CD4-positive, alpha-beta T cell treated with Interleukin-4 for 4 hours (primary cell): ENCODE measurements at regions not wholly inside any gene's neighbourhood (a gene's known extent, or its start where the extent isn't known, plus 50 kb on each side); places are given as distances from the start of the nearest gene placed in this dataset.
"Not testable (repeated sequence)": the region's sequence is repeated elsewhere in the genome, so short reads cannot be mapped to it uniquely, and the experiment has no call there.

Experiments used
- DNase-seq: peaks from one replicate; pipeline ENCODE4 v3.0.0-alpha.2; 2020

DNA sequence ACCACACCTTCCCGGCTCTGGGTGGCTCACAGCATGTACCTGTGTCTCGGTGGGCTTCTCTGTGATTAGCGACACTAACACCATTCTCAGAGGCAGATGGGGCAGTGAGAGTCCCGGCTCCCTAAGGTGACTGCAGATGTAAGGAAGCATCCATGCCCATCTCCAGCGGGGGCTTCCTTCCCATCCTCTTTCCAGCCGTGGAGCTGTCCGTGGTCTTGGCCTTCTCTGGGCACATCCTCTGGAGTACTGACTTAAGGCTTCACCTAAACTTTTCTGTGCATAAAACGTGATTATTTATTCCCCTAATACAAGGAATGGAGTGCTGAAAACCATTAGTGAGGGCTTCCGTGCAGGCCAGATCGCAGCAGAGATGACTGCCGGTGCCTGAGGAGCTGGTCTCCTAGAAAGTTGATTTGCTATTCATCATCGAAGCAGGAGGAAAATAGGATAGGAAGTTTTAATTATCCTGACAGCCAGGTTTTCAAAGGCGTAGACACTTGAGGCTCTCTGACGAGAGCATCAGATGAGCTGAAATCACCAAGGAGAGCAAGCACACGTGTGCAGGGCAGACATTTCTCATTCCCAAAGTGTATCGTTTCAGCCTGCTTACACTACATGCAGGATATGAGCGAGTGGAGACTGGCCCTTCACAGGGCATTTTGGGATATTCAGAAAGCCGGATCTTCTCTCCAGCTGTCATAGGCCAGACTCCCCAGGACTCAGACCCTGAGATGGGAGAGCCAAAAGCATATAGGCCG lies 186.1 kb upstream of the SALL3 start:
- no peak for DNase-seq

DNA sequence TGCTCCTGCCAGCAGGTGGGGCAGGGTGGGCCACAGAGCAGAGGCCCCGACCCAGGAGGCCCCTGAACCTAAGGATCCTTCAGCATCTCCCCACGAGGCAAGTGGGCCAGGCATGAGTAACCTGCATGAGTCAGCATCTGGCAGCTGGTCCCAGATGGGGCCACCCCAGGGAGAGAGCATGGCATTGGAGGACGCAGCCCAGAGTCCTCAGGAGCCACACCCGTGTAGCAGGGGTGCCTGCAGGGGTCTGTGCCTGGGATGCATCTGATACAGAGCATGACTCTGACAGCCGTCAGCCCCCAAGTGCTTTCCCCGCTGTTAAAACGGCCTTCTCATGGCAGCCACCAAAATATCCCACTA lies 185.6 kb upstream of the SALL3 start:
- no peak for DNase-seq

DNA sequence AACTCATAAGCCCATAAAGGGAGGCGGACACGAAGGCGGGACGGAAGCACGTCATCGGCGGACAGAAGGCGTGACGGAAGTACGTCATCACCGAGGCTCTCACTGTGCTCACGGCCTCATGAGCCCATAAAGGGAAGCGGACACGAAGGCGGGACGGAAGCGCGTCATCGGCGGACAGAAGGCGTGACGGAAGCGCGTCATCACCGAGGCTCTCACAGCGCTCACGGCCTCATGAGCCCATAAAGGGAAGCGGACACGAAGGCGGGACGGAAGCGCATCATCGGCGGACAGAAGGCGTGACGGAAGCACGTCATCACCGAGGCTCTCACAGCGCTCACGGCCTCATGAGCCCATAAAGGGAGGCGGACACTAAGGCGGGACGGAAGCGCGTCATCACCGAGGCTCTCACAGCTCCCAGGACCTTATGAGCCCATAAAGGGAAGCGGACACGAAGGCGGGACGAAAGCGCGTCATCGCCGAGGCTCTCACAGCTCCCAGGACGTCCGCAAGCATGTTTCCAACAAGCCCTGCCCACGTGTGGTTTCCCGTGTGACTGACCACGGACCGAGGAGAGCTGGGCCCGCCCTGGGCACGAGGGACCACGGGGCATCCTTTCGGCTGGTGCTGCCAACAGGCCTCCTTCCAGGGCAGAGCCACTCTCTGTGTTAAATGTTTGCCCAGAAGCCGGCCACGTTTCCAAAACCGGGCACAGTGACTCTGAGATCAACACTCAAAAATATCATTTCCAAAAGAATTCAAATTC lies 182.7 kb upstream of the SALL3 start:
- DNase-seq, result no peak

DNA sequence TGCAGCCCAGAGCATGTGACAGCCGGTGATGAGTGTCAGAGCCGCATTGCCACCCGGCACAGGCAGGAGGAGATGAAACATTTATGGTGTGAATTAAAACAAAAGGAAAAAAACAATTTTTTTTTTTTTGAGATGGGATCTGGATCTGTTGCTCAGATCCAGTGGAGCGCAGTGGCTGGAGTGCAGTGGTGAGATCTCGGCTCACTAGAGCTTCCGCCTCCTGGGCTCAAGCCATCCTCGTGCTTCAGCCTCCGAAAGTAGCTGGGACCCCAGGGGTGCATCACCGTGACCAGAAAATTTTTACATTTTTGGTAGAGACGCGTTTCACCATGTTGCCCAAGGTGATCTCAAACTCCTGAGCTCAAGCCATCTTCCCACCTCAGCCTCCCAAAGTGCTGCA lies 182.1 kb upstream of the SALL3 start:
- no peak for DNase-seq

DNA sequence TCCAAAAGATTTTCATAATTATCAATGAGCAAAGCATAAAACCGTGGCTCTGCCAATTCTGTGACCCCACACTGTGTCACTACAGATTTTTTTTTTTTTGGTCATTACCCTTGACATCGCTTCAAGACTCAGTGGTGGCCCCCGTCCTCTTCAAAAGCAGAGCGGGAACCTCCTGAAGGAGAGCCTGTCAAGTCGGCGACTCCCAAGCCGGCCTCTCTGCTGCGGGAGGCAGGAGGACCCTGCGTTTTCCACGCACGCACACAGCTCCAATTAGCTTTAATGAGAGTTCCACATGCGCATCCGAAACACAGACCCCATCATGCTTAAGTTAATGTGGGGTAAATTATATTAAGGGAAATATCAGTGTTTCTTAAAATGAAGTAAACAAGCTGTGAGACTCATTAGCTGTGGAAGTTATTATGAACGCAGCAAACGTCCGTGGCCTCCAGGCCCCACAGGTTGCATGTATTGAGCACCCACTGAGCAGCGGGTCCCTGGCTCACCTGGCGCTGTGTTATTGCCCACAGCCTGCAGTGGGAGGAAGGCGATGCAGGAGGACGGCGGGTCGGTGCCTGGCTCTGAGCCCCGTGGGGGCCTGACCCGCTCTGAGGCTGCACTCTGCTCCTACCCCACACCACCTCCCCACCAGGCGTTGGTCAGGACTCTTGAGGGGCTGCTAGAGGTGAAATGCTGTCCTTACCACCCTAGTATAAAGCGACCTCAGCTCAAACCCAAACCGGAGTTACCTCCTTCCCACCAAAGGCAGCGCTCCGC lies 181.0 kb upstream of the SALL3 start:
- no peak for DNase-seq

DNA sequence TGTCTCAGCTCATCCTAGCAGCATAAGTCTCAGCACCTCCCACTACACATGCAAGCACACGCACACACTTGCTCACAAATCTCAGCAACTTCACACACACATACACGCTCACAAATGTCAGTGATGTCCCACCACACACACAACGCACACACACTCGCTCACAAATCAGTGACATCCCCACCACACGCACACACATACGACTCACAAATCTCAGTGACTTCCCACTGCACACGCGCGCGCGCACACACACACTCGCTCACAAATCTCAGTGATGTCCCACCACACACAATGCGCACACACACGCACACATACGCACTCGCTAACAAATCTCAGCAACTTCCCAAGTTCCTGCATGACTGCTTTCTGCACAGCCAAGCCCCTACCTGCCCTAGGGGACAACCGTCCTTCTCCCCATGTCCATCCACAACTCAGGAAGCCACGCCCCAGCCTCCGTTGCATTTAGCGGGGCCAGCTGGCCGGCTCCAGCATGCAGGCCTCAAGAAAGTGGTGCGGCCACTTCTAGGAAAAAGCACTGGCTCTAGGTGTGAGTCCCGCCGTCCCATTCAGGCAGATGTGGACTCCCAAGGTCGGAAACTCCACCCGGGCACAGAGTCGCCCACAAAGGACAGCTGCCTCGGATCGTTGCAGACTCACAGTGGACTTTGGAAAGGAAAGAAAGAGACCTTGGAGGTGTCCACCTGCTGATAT lies 180.1 kb upstream of the SALL3 start:
- no peak for DNase-seq

DNA sequence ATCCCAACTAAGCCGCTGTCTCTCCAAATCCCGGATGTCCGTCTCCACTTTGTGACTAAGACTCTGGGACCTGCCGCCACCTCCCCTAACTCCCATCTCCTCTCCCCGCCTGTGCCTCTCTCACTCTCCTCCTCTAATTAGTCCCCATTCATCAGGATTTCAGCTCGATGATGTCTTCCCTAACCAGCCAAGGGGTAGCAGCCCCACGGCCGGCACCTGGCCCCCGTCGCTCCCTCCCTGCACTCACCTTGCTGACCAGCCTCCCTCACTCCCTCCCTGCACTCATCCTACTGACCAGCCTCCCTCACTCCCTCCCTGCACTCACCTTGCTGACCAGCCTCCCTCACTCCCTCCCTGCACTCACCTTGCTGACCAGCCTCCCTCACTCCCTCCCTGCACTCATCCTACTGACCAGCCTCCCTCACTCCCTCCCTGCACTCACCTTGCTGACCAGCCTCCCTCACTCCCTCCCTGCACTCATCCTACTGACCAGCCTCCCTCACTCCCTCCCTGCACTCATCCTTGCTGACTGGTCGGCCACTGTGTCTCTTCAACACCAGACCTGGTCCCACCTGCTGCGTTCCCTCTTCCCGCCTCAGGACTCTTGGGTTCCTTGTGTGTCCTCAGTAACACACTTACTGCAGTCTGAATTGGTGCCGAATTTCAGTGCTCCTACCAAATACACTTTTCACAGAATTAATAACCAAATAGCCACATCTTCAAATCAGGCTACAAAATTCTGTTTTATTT lies 179.3 kb upstream of the SALL3 start:
- DNase-seq, result not testable (repeated sequence)

DNA sequence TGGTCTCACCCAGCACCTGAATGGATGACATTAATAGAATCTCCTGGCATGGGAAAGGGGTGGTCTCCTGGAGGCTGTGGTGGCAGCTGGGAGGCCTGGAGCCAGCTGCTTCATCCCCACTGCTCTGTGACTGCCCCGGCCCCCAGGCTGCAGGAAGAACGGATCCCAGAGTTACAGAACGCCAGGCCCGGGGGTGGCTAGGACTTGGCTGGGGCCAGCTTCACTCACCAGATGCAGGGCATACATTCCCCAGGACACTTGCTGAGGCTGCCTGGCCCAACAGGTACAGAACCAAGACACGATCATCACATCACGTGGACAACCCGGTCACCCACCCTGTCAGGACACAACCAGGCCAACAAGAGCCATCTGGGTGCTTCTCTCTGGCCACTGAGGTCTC lies 178.6 kb upstream of the SALL3 start:
- DNase-seq, result no peak

DNA sequence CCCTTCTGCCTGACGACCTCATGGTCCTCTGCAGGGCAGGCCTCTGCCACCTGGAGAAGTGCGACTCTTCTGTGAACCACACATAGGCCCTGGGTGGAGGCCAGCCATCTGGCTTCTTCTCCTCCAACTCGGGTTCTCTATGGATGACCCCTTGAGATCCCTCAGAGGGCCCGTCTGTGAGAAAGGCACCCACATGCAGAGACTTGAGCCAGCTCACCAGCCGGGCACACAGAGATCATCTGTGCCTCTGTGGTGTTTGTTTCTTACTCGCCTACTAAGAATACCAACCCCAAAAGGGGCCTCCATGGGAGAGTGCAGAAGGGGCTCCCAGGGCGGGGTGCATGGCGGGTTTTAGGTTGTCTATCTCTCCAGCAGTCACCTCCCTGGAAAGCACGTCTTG lies 176.5 kb upstream of the SALL3 start:
- no peak for DNase-seq

DNA sequence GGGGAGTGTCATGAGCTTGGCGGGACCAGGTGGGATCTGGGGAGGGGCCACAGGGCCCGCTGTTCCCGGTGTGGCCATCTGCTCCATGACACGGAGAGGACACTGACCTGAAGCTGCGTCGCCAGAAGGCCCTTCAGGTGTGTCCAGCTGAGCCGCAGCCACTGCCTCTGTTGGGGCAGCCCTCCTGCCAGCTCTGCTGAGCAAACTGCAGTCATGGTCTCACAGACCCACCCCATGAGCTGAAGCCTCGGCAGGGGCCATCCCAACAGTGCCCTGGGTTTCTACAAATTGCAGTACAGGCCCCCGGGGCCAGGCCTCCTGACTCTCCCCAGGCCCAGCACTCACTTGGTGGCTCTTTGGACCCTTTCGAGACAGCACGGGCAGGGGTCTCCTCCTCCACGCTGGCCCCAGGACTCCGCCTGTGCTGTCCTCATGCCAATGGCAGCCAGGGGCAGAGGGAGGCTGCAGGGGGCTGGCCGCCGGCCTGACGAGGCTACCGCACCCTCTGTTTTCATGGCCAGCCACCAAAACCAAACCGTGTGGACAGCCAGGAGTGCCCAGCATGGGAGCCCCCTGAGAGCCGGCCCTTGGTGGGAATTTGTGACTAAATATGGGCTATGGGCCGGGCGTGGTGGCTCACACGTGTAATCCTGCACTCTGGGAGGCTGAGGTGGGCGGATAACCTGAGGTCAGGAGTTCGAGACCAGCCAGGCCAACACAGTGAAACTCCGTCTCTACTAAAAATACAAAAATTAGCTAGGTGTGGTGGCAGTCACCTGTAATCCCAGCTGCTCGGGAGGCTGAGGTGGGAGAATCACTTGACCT lies 175.2 kb upstream of the SALL3 start:
- DNase-seq, result no peak

DNA sequence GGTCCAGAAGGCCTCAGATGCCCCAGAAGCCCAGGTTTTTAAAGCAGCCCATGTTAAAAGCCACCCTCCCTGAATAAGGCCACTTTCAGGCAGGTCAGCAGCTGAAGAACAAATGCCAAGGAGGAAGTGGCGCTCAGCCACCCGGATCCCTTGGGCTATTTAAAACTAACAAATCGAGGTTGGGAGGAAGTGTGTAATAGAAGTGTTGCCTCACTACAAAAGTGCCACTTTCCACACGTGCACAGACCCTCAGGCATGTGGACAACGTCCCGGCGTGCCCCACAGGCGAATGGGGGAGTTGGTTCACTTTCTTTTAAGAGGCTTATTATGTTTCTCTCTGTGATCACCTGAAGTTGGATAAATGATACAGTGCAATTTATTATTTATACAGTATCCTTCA lies 173.8 kb upstream of the SALL3 start:
- no peak for DNase-seq

DNA sequence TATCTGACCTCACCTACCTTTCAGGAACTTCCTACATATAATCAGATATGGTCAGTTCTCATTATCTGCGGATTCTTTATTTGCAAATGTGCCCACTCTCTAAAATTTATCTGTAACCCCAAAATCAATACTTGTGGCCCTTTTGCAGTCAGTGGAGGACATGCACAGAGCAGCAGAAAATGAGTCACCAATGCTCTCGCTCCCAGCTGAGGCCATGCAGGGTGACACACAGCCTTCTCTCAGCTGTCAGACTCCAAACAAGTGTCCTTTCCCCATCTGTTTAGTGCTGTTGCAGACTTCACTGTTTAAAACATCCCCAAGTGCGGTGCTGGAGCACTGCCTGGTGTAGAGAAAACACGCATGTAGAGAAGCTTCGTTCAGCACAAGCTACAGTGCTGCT lies 171.9 kb upstream of the SALL3 start:
- DNase-seq, result no peak

DNA sequence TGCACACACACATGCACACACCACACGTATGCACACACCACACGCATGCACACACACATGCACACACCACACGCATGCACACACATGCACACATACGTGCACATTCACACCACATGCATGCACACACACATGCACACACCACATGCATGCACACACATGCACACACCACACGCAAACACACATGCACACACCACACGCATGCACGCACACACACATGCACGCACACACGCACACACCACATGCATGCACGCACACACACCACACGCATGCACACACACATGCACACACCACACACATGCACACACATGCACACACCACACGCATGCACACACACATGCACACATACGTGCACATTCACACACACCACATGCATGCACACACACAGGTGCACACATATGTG lies 169.8 kb upstream of the SALL3 start:
- DNase-seq, result no peak

DNA sequence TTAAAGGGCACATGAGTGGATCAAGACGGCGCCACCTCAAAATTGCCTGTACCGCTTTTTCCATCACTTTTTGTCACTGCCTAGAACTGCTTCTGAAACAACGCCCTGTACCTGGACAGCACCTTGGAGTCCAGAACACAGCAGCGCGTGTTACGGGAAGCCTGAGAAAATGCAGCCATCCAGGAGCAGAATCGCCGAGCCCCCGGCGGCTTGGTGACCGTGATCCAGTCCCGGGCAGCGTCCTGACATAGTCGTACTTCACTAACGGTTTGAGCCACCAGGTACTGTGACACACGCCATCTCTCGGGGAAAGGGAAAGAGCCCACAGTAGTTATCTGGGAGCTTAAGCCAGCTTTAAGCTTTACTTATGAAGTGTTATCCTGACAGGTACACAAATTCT lies 168.9 kb upstream of the SALL3 start:
- no peak for DNase-seq

DNA sequence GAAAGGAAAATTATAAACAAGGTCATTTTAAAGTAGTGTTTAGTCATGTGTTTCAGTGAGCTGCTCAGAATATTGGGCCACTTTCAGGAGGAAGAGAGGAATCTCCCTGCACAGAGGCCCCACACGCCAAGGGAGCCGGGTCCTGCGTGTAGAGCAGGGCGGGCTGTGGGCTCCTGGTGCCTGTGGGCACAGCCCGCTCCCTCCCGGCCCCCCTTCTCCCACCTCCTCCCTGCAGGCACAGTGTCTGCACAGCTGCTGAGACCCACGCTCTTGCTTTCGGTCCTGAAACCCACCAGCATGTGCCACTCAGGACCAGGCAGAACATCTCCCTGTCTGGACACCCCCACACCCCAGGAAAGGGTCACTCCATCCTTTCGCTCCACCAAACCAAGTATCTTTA lies 167.6 kb upstream of the SALL3 start:
- DNase-seq, result no peak

DNA sequence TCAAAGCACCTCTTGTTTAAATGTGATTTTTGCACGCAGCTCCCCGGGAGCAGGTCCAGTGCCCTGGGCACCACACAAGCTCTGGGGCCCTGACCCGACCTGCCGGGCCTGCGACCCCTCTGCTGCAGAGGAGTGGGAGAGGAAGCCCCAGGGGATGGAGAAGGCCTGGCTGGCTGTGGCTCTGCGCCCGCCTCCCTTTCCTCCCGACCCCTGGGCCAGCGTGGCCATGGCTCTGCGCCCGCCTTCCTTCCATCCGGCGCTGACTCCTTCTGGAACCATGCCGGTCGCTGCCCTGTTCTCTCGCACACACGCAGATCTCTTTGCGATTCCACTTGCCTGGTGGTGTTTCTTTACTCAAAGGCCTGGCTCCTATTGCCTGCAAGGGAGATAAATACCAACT lies 166.5 kb upstream of the SALL3 start:
- DNase-seq, result no peak

DNA sequence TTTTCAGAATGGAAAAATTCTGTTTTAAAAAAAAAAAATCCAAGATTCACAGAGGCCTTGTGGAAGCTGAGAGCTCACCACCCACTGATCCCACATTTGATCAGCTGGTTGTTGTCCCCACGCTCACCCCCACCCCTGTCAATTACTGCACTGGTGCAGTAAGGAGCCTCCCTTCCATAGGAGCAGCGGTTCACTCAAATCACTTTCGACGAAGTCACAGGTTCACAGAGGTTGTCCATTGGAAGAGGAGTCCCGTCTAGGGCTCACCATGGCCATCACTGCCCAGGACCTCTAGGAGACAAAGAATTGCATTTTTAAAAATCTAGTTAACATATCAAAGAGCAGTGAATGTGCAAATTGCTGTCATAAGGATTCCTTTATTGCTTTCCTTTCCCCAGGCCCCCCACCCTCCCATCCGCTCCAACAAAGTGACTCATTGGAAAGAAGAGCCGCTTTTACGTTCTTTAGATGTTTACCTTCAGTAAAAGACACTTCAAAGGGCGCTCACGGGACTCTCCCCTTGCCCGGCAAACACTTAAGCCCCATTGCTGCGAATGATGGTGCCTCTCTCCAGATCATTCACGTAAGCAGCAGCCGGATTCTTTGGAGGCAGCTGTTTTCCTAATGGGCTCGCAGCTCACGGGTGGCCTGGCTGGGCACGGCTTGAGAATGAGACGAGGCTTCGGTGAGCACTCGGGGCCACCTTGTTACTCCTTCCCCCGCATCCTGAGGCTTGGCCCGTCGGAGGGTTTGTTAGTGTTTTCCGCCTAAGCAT lies 165.5 kb upstream of the SALL3 start:
- no peak for DNase-seq

DNA sequence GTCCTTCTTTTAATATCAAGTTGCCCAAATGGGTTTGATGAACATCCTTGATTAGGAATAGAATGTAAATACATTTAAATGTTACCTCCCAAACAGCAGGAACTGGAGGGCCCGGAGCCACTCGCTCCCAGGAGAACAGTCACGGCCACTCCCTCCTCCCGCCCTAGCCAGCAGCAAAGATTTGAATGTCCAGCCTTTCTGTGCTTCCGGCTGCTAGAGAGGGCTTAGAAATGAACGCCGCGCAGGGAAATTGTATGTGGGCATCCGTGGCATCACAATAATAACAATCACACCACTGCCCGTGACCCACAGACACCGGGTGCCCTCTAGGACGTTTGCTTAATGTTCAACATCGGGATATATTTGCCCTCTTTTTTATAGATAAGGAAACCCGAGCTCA lies 164.9 kb upstream of the SALL3 start:
- DNase-seq, result no peak

DNA sequence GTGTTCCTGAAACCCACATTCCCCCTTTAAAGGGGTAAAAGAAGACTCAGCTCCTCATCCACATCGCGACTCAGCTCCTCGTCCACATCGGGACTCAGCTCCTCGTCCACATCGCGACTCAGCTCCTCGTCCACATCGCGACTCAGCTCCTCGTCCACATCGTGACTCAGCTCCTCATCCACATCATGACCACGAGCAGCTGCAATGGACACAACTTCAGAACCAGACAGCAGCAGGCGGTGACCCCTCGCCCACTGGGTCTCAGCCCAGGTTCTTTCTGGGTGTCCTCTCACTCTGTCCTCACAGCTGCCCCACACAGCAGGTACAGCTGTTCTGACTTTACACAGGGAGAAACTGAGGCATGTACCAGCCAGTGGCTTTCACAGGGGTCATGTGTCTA lies 163.5 kb upstream of the SALL3 start:
- DNase-seq, result no peak

DNA sequence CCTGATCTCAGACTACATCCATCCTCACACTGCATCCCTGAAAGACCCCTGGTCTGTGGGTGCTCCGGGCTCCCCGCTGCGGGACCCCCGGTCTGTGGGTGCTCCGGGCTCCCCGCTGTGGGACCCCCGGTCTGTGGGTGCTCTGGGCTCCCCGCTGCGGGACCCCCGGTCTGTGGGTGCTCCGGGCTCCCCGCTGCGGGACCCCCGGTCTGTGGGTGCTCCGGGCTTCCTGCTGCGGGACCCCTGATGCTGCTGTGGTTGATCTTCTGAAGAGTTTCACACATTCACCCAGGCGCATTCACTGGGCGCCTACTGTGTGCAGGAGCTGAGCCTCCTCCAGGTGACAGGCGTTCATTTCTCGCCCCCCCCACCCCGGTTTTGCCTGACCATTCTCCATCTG lies 162.7 kb upstream of the SALL3 start:
- no peak for DNase-seq

DNA sequence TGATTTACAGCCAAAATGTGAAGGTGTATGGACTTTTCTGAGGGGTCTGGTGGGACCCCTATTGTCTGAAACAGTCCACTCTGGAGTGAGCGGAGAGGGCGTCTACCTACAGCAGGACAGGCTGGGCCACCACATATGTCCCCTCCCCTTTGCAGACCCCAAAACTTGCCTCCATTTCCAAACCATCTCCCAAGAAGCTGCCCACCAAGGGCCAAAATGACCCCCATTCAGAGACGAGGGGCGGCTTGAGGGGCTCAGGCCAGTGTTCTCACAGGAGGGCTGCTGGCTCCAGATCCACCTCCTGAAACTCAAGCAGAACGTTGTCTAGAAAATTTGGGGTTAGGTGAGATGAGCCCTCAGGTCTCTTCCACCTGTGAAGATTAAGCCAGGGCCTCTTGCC lies 161.1 kb upstream of the SALL3 start:
- no peak for DNase-seq
